ENCODE measurements at regions not wholly inside any gene's neighbourhood (a gene's known extent, or its start where the extent isn't known, plus 50 kb on each side); places are given as distances from the start of the nearest gene placed in this dataset.

DNA sequence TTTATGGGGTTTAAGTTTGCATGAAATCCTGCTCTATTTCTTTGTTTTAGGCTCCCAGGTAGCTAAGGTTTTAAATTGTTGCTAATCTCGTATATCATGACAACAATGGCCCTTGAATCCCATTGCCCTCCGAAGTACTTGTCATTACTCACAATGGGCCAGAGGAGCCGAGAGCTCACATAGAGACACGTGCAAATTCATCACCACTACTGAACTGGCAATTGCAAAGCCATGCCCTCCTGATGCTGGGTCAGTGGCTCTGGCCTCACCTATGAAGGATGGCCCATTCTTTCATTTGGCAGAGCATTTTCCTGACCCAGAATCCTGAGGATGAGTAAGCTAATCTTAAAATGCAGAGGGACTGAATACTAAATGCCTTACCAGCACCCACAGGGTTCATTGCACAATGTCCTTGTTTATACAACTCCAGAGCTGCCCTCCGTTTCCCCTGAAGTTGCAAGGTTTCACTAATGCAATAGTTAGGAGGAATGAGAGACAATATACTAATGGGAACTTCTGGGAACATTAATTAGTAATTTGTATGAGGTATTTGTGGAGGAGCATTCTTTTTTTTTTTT, 71.6 kb upstream of the GAREM1 start:
- DNase-seq: no peak

DNA sequence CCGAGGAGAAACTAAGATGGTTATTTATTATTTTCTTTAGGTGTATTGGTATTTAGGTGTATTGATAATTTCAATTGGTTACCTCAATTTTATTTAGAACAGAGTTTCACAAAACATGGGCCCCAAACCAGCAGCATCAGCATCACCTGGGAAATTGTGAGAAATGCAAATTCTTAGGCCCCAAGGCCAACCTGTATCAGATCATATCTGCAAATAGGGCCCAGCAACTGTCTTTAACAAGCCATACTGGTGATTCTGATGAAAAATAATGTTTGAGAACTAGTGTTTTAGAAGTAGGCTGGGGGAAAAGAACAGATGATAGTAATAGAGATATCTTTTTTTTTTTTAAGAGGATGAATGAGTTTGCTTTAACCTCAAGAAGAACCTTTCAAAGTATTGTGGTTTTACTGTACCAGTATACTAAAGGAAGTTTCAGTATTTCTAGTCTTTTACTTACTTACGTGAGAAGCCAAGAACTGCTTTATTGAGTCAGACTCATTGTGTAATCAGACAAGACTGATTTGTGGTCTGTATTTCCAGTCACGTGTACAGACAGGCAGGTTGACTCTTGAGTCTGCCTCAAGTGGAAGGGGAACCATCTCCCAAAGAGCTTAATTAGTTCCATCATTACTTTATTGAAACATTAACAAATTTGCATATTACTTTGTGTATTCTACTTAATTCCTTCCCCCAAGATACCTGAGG, 60.4 kb upstream of the GAREM1 start:
- peak; percentile 65 for DNase-seq

DNA sequence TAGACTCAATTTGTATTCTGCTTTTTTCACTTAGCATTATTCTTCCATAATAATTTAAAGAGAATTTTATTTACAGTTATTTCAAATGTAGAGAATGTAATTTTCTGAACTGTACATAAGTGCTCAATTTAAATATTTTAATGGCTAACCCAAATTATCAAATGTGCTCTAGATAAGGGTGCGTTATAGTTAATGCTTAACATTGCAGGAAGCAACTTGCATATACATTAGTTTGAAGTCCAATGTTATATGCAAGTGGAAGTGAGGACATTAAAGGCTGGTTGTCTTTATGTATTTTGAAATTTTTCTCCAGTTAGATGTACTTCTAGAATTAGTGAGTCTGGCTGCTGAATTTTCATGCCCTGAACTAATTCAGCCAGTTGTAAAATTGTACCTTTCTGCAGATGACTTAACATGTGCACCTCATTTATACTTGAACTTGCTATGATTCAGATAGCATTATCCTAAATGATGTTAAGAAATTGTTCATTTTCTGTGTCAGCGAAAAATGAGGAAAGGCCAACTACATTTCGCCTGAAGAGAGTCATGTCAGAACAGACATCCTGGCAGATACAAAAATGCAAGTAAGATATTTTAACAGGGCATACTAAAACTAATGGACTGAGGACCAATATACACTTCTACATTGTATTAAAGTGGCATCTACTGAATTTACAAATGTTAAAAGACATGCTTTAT, 59.2 kb upstream of the GAREM1 start:
- DNase-seq: no peak

DNA sequence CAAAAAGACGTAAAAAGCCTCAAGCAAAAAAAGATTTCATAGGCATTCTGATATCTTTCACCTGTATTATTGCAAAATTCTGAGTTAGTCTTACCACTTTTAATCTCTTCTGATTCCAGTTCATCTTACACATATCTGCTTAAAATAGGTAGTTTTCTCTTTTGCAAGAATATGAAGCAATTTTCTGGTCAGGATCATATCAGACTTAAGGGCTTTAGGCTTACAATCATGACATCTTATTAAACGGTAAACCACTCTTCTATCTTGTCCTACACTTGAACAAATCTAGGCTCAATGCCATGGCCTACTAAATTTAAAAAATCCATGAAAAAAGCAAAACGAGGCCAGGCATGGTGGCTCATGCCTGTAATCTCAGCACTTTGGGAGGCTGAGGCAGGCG, 50.1 kb upstream of the GAREM1 start:
- no peak for DNase-seq
